Vagina (tissue), 2 donors: ENCODE measurements at regions not wholly inside any gene's neighbourhood (a gene's known extent, or its start where the extent isn't known, plus 50 kb on each side); places are given as distances from the start of the nearest gene placed in this dataset.

Experiments used
- DNase-seq, 2 donors: peaks; one replicate each; pipeline ENCODE4 v3.0.0-alpha.2; 2017; ENCODE audit errors: extremely low spot score in 2 of 2
- H3K27ac ChIP-seq: fragments of 200-600 bp; sonication (generic); one replicate; pipeline ENCODE4 v1.5.1; 2019
- H3K27me3 ChIP-seq: fragments of 200-600 bp; sonication (generic); one replicate; pipeline ENCODE4 v1.5.1; 2019
- H3K36me3 ChIP-seq, 2 donors: fragments of 200-600 bp; sonication (generic); one replicate each; pipeline ENCODE4 v1.5.1; 2017 to 2019
- H3K4me1 ChIP-seq: fragments of 200-600 bp; sonication (generic); one replicate; pipeline ENCODE4 v1.5.1; 2019
- H3K4me3 ChIP-seq, 2 donors: fragments of 200-600 bp; sonication (generic); 1 replicate in 1 of 2; 2 replicates in 1 of 2; pipeline ENCODE4 v1.5.1; 2016 to 2019
- H3K9me3 ChIP-seq: fragments of 200-600 bp; sonication (generic); one replicate; pipeline ENCODE4 v1.5.1; 2019
- POLR2A ChIP-seq, 2 donors: fragments of 450-650 bp; IDR thresholded peaks; one replicate each; pipeline ENCODE4 v1.6.1; 2017; ENCODE audit warnings: antibody characterized with exemption in 2 of 2, mild to moderate bottlenecking in 2 of 2, moderate library complexity in 2 of 2
- POLR2AphosphoS5 ChIP-seq, 2 donors: sonication (generic); formaldehyde crosslinking; IDR thresholded peaks; one replicate each; pipeline ENCODE4 v1.9.0; 2017; ENCODE audit warnings: antibody characterized with exemption in 2 of 2, mild to moderate bottlenecking in 2 of 2, low read depth in 1 of 2; ENCODE audit not compliant: insufficient read depth in 1 of 2
- intact Hi-C: fragments of 100-400 bp; cut with DNase I; formaldehyde crosslinking; loops from one replicate; pipeline ENCODE4 v1.15.1; 2023
- TF ChIP-seq, protein P1 (sequence below), 3 experiments: fragments of 450-650 bp in 2 of 3; fragments of 200-600 bp in 1 of 3; sonication (generic) in 1 of 3; IDR thresholded peaks; one replicate each; pipeline ENCODE4 v1.5.1; 2017 to 2019; ENCODE audit warnings: antibody characterized with exemption in 3 of 3, mild to moderate bottlenecking in 2 of 3, moderate library complexity in 2 of 3

DNA sequence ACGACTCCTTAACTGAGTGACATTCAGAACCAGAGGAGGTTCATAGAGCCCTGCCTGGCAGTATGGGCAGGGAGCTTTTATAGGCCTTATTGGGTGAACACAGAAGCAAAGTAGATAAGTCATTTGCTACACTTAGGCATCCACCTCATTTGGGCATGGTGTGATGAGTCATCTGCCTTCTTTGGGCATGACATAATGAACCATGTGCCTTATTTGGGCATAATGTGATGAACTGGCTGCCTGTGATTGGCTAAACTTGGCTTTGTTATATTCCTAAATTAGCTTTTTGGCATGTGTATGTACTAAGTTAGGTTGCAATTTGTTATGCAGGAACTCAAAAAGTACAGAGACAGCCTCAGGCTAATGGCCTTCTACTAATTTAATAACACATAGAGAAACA lies 2210.2 kb upstream of the PCDH20 start:
- Histone ChIP-seq H3K4me1 (no peaks in the 10 kb centered on the region), H3K27ac (no peak overlapping the region), H3K9me3 (no peaks in the 10 kb centered on the region), H3K27me3 (no peaks in the 10 kb centered on the region), H3K4me3 (no peak overlapping the region), H3K36me3 (no peaks in the 10 kb centered on the region)
- intact Hi-C loops: no loop called here
- TF ChIP-seq, protein P1, sequence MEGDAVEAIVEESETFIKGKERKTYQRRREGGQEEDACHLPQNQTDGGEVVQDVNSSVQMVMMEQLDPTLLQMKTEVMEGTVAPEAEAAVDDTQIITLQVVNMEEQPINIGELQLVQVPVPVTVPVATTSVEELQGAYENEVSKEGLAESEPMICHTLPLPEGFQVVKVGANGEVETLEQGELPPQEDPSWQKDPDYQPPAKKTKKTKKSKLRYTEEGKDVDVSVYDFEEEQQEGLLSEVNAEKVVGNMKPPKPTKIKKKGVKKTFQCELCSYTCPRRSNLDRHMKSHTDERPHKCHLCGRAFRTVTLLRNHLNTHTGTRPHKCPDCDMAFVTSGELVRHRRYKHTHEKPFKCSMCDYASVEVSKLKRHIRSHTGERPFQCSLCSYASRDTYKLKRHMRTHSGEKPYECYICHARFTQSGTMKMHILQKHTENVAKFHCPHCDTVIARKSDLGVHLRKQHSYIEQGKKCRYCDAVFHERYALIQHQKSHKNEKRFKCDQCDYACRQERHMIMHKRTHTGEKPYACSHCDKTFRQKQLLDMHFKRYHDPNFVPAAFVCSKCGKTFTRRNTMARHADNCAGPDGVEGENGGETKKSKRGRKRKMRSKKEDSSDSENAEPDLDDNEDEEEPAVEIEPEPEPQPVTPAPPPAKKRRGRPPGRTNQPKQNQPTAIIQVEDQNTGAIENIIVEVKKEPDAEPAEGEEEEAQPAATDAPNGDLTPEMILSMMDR (IDR thresholded peaks at IDR 0.05): no peak
- TF ChIP-seq POLR2AphosphoS5 (IDR thresholded peaks at IDR 0.05; ENCODE audit: insufficient read depth in 1 of 2, low read depth in 1 of 2): no peak
- TF ChIP-seq POLR2A (IDR thresholded peaks at IDR 0.05): no peak
- no peak for DNase-seq

DNA sequence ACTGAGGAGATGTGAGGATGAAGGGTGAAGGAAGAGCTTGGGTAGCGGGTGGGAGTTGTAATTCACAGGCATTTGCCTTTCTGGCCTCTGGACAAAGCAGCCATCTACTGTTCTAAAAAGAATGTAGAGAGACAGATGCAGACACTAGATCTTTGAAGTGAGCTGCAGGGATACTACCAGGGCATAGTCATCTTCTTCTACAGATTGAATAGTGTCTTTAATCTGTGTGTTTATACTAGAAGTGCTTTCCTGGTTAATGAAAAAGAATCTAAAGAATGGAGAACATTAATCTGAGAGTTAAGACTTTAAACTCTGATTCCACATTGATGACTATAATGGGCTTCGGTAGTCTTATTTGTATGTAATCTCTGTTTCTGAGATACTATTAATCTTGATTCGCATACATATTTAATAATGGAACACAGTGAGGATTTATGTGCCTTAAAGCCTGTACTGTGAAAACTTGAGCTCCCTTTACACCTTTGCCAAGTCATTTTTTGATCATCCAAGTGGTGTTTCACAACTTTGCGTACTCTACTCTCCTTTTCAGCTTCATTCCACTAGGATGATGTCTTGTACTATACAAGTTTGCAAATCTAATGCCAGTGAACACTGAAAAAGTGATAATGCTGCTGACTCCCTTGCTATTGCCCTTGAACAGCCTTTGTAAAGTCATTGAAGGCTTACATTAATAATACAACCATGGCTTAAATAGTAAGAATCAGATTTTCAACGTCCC lies 2199.4 kb upstream of the PCDH20 start:
- TF ChIP-seq POLR2A (IDR thresholded peaks at IDR 0.05) (no peak), POLR2AphosphoS5 (IDR thresholded peaks at IDR 0.05; ENCODE audit: insufficient read depth in 1 of 2, low read depth in 1 of 2) (no peak)
- TF ChIP-seq, protein P1 (IDR thresholded peaks at IDR 0.05): no peak
- H3K4me3 ChIP-seq: no peak overlapping the region
- no peaks in the 10 kb centered on the region for H3K9me3 ChIP-seq
- H3K27ac ChIP-seq: no peak overlapping the region
- H3K36me3 ChIP-seq: no peaks in the 10 kb centered on the region
- no peaks in the 10 kb centered on the region for H3K27me3 ChIP-seq
- H3K4me1 ChIP-seq: no peaks in the 10 kb centered on the region
- intact Hi-C loops: no loop called here
- no peak for DNase-seq

DNA sequence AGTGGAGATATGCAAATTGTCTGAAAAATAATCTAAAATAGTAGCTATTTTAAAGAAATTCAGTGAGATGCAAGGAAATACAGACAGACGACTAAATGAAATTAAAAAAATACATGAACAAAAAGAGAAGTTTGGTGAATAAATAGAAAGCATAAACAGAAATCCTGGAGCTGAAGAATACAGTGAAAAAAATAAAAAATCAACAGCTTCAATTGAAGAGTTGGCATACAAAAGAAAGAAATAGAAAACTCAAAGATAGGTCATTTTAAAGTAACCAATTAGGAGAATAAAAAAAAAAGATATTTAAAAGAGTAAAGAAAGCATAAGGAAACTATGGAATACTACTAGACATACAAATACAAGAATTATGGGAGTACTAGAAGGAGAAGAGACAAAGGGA lies 2191.5 kb upstream of the PCDH20 start:
- Histone ChIP-seq H3K27ac (no peak overlapping the region), H3K4me1 (no peaks in the 10 kb centered on the region), H3K4me3 (no peak overlapping the region), H3K27me3 (no peaks in the 10 kb centered on the region), H3K36me3 (no peaks in the 10 kb centered on the region), H3K9me3 (peaks cover 5% of the 10 kb centered on the region)
- no peak for TF ChIP-seq POLR2AphosphoS5 (IDR thresholded peaks at IDR 0.05; ENCODE audit: insufficient read depth in 1 of 2, low read depth in 1 of 2)
- TF ChIP-seq, protein P1 (IDR thresholded peaks at IDR 0.05): no peak
- TF ChIP-seq POLR2A (IDR thresholded peaks at IDR 0.05): no peak
- no peak for DNase-seq
- intact Hi-C loops: no loop called here

DNA sequence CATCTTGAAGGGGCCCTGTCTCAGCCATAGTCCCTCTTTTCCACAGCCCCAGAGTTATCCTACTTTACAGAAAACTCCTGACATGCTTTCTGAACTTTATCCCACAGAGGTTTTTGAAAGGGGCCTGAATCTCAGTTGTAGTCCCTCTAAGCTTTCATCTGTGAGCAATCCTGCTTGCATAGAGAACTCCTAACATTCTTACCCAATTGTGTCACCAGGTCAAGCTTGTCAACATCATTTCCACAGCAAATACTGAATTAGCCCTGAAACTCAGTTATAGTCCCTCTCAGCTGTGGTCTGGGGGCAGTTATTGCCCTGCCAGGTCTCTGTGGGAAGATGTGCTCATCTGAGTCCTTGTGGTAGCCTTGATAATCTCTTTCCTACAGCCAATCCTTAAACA lies 2190.3 kb upstream of the PCDH20 start:
- H3K36me3 ChIP-seq: no peaks in the 10 kb centered on the region
- no peak for DNase-seq
- H3K27ac ChIP-seq: no peak overlapping the region
- H3K4me1 ChIP-seq: no peaks in the 10 kb centered on the region
- TF ChIP-seq POLR2A (IDR thresholded peaks at IDR 0.05) (no peak), POLR2AphosphoS5 (IDR thresholded peaks at IDR 0.05; ENCODE audit: insufficient read depth in 1 of 2, low read depth in 1 of 2) (no peak)
- TF ChIP-seq, protein P1 (IDR thresholded peaks at IDR 0.05): no peak
- no peaks in the 10 kb centered on the region for H3K27me3 ChIP-seq
- H3K9me3 ChIP-seq: peaks cover 5% of the 10 kb centered on the region
- intact Hi-C loops: no loop called here
- H3K4me3 ChIP-seq: no peak overlapping the region

DNA sequence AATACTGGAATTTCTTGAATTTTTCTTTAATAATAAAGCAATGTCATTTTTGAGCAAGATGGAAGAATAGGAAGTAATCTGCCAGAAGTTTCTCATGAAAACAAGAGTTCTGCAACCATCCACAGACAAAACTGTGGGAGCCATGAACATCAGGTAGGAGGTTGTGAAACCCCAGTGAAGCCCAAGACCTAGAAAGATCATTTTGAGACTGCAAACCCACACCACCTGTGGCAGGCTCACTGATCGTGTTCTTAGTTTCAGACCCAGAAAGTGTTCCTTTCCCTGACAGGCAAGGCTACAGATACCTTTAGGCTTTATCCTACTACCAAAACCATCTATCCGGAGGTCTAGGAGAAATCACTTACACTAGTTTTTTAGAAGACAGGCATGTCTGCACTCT lies 2189.8 kb upstream of the PCDH20 start:
- peaks cover 5% of the 10 kb centered on the region for H3K9me3 ChIP-seq
- TF ChIP-seq, protein P1 (IDR thresholded peaks at IDR 0.05): no peak
- TF ChIP-seq POLR2A (IDR thresholded peaks at IDR 0.05) (no peak), POLR2AphosphoS5 (IDR thresholded peaks at IDR 0.05; ENCODE audit: insufficient read depth in 1 of 2, low read depth in 1 of 2) (no peak)
- no peak for DNase-seq
- H3K27me3 ChIP-seq: no peaks in the 10 kb centered on the region
- no peak overlapping the region for H3K27ac ChIP-seq
- H3K4me3 ChIP-seq: no peak overlapping the region
- no peaks in the 10 kb centered on the region for H3K36me3 ChIP-seq
- H3K4me1 ChIP-seq: no peaks in the 10 kb centered on the region
- intact Hi-C loops: no loop called here
